ENCODE measurements at regions not wholly inside any gene's neighbourhood (a gene's known extent, or its start where the extent isn't known, plus 50 kb on each side); places are given as distances from the start of the nearest gene placed in this dataset.

DNA sequence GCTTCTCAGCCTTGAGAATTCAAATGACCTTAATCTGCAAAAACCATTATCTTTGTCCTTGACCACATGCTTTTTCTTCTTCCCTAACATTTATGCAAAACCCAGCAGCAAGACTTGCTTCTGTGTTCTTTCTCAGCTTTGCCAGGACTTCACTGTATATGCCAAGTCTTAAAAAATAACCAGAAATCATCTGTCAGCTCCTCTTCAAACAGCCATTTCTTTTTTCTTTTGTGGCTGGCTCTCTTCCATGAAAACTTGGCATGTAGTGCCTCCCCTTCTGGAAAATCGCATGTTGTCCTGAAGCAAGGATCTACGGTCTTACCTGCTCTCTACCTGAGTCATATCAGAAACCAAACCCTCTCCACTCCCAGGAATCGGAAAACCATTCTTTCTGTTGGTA, 364.9 kb downstream of the RPS29 start:
- TF ChIP-seq, protein P1, sequence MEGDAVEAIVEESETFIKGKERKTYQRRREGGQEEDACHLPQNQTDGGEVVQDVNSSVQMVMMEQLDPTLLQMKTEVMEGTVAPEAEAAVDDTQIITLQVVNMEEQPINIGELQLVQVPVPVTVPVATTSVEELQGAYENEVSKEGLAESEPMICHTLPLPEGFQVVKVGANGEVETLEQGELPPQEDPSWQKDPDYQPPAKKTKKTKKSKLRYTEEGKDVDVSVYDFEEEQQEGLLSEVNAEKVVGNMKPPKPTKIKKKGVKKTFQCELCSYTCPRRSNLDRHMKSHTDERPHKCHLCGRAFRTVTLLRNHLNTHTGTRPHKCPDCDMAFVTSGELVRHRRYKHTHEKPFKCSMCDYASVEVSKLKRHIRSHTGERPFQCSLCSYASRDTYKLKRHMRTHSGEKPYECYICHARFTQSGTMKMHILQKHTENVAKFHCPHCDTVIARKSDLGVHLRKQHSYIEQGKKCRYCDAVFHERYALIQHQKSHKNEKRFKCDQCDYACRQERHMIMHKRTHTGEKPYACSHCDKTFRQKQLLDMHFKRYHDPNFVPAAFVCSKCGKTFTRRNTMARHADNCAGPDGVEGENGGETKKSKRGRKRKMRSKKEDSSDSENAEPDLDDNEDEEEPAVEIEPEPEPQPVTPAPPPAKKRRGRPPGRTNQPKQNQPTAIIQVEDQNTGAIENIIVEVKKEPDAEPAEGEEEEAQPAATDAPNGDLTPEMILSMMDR (IDR thresholded peaks at IDR 0.05), result no peak
- TF ChIP-seq POLR2A (IDR thresholded peaks at IDR 0.05), result no peak
- no peak for TF ChIP-seq POLR2AphosphoS5 (IDR thresholded peaks at IDR 0.05)

Data from upper lobe of left lung (tissue), 4 donors.